ENCODE measurements at regions not wholly inside any gene's neighbourhood (a gene's known extent, or its start where the extent isn't known, plus 50 kb on each side); places are given as distances from the start of the nearest gene placed in this dataset.

DNA sequence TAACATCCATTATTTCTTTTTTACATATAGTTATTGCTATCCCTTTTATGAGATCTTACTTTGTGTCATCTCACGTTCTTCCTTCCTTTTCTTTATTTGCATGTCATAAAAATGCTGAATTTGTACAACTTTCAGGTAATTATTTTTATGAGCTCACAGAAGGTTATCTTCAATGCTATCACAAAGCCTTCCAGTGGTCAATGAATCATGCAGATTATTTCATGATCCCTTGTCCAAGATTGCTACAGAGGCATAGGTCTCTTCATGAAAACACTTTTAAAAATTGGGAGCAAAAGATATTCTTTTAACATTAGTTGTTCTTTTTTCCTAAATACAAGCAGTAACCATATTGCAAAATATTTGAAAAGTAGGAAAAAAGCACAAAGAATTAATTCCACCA lies 880.1 kb upstream of the NR2F2 start:
- FAIRE-seq (no peak), DNase-seq (ENCODE audit: low read depth, low spot score) (no peak)
- Histone ChIP-seq H3K4me2 (ENCODE audit: control insufficient read depth, extremely low read depth, insufficient read depth, low read depth, low read length) (no peak overlapping the region), H3K27me3 (ENCODE audit: control insufficient read depth, extremely low read depth, insufficient read depth, low read length) (no peaks in the 10 kb centered on the region), H3K9ac (ENCODE audit: control insufficient read depth, extremely low read depth, insufficient read depth, low read length) (no peak overlapping the region), H3K9me1 (ENCODE audit: control insufficient read depth, extremely low read depth, insufficient read depth, low read length) (no peaks in the 10 kb centered on the region), H4K20me1 (ENCODE audit: control insufficient read depth, extremely low read depth, insufficient read depth, low read length) (no peaks in the 10 kb centered on the region), H3K27ac (ENCODE audit: control insufficient read depth, insufficient read depth, low read length) (no peak overlapping the region), H3K4me3 (ENCODE audit: control insufficient read depth in 2 of 3, extremely low read depth in 1 of 3, insufficient read depth in 2 of 3, low read depth in 1 of 3, low read length in 3 of 3) (no peak overlapping the region), H3K4me1 (ENCODE audit: control insufficient read depth, extremely low read depth, insufficient read depth, low read length) (no peaks in the 10 kb centered on the region), H3K36me3 (ENCODE audit: control insufficient read depth in 2 of 2, extremely low read depth in 1 of 2, insufficient read depth in 2 of 2, low read length in 2 of 2) (no peaks in the 10 kb centered on the region), H3K9me3 (ENCODE audit: control insufficient read depth, low read depth, low read length) (no peaks in the 10 kb centered on the region), H3K79me2 (ENCODE audit: control insufficient read depth, insufficient read depth, low read length) (no peaks in the 10 kb centered on the region), H2AFZ (ENCODE audit: control insufficient read depth, low read length) (no peak overlapping the region)
- no peak for TF ChIP-seq EZH2 (IDR thresholded peaks at IDR 0.05; ENCODE audit: low read length)
- TF ChIP-seq, protein P1, sequence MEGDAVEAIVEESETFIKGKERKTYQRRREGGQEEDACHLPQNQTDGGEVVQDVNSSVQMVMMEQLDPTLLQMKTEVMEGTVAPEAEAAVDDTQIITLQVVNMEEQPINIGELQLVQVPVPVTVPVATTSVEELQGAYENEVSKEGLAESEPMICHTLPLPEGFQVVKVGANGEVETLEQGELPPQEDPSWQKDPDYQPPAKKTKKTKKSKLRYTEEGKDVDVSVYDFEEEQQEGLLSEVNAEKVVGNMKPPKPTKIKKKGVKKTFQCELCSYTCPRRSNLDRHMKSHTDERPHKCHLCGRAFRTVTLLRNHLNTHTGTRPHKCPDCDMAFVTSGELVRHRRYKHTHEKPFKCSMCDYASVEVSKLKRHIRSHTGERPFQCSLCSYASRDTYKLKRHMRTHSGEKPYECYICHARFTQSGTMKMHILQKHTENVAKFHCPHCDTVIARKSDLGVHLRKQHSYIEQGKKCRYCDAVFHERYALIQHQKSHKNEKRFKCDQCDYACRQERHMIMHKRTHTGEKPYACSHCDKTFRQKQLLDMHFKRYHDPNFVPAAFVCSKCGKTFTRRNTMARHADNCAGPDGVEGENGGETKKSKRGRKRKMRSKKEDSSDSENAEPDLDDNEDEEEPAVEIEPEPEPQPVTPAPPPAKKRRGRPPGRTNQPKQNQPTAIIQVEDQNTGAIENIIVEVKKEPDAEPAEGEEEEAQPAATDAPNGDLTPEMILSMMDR (optimal IDR thresholded peaks at IDR 0.05 in 1 of 3, IDR thresholded peaks at IDR 0.05 in 1 of 3, conservative IDR thresholded peaks at IDR 0.05 in 1 of 3; ENCODE audit: extremely low read depth in 1 of 3, insufficient read depth in 2 of 3, low read length in 3 of 3) = no peak
- dilution Hi-C loops (cut with MboI; ENCODE audit: extremely low pct_ligation_motif_present, low sequenced_read_pairs) = no loop called here

GRCh38 chr15:95451938-95452337 lies 878.6 kb upstream of the NR2F2 start:
- no peak for DNase-seq (ENCODE audit: low read depth, low spot score)
- Histone ChIP-seq H4K20me1 (ENCODE audit: control insufficient read depth, extremely low read depth, insufficient read depth, low read length) (no peaks in the 10 kb centered on the region), H3K4me3 (ENCODE audit: control insufficient read depth in 2 of 3, extremely low read depth in 1 of 3, insufficient read depth in 2 of 3, low read depth in 1 of 3, low read length in 3 of 3) (no peak overlapping the region), H3K27me3 (ENCODE audit: control insufficient read depth, extremely low read depth, insufficient read depth, low read length) (no peaks in the 10 kb centered on the region), H3K9ac (ENCODE audit: control insufficient read depth, extremely low read depth, insufficient read depth, low read length) (no peak overlapping the region), H2AFZ (ENCODE audit: control insufficient read depth, low read length) (no peak overlapping the region), H3K79me2 (ENCODE audit: control insufficient read depth, insufficient read depth, low read length) (no peaks in the 10 kb centered on the region), H3K4me2 (ENCODE audit: control insufficient read depth, extremely low read depth, insufficient read depth, low read depth, low read length) (no peak overlapping the region), H3K9me3 (ENCODE audit: control insufficient read depth, low read depth, low read length) (no peaks in the 10 kb centered on the region), H3K36me3 (ENCODE audit: control insufficient read depth in 2 of 2, extremely low read depth in 1 of 2, insufficient read depth in 2 of 2, low read length in 2 of 2) (no peaks in the 10 kb centered on the region), H3K9me1 (ENCODE audit: control insufficient read depth, extremely low read depth, insufficient read depth, low read length) (no peaks in the 10 kb centered on the region), H3K4me1 (ENCODE audit: control insufficient read depth, extremely low read depth, insufficient read depth, low read length) (no peaks in the 10 kb centered on the region), H3K27ac (ENCODE audit: control insufficient read depth, insufficient read depth, low read length) (no peak overlapping the region)
- dilution Hi-C loops (cut with MboI; ENCODE audit: extremely low pct_ligation_motif_present, low sequenced_read_pairs) = no loop called here
- no peak for FAIRE-seq
- no peak for TF ChIP-seq EZH2 (IDR thresholded peaks at IDR 0.05; ENCODE audit: low read length)
- TF ChIP-seq, protein P1 (optimal IDR thresholded peaks at IDR 0.05 in 1 of 3, IDR thresholded peaks at IDR 0.05 in 1 of 3, conservative IDR thresholded peaks at IDR 0.05 in 1 of 3; ENCODE audit: extremely low read depth in 1 of 3, insufficient read depth in 2 of 3, low read length in 3 of 3) = no peak

Data from keratinocyte (primary cell).